CD8-positive, alpha-beta memory T cell (primary cell): ENCODE measurements at regions not wholly inside any gene's neighbourhood (a gene's known extent, or its start where the extent isn't known, plus 50 kb on each side); places are given as distances from the start of the nearest gene placed in this dataset.

ENCODE experiments used
- CTCF ChIA-PET: fragments of 350-600 bp; sonication (Branson Sonifier 250); formaldehyde crosslinking; loops from one replicate; lab custom pipeline; 2021; ENCODE audit warnings: antibody characterized with exemption; lab: Charles Lee
- POLR2A ChIA-PET: fragments of 350-600 bp; sonication (Branson Sonifier 250); formaldehyde crosslinking; loops from one replicate; lab custom pipeline; 2021; ENCODE audit warnings: antibody characterized with exemption; lab: Charles Lee
- DNase-seq, 5 donors: peaks; one replicate each; pipeline versions ENCODE4 v3.0.0 to v3.0.0-alpha.2; 2020 to 2022; ENCODE audit warnings: mixed read lengths in 1 of 5
- H3K27ac ChIP-seq: one replicate; pipeline ENCODE4 v1.7.0; 2013; ENCODE audit warnings: low read depth, mild to moderate bottlenecking, low read length, moderate library complexity
- H3K27me3 ChIP-seq: 2 replicates; pipeline ENCODE4 v1.7.0; 2013; ENCODE audit warnings: low read length, mild to moderate bottlenecking; ENCODE audit not compliant: insufficient read depth, poor library complexity, severe bottlenecking
- H3K36me3 ChIP-seq: 2 replicates; pipeline ENCODE4 v1.7.0; 2013; ENCODE audit warnings: mild to moderate bottlenecking, low read length, moderate library complexity; ENCODE audit not compliant: insufficient read depth
- H3K4me1 ChIP-seq: 2 replicates; pipeline ENCODE4 v1.7.0; 2013; ENCODE audit warnings: mild to moderate bottlenecking, low read length, moderate library complexity; ENCODE audit not compliant: insufficient read depth
- H3K4me3 ChIP-seq: 2 replicates; pipeline ENCODE4 v1.7.0; 2013; ENCODE audit warnings: mild to moderate bottlenecking, low read length
- H3K9me3 ChIP-seq: 2 replicates; pipeline ENCODE4 v1.7.0; 2013; ENCODE audit warnings: mild to moderate bottlenecking, low read length
- H3K27ac Mint-ChIP-seq, 8 donors: one replicate each; pipeline ENCODE4 v1.8.0; 2020 to 2021; ENCODE audit warnings: mixed read lengths in 8 of 8, mild to moderate bottlenecking in 6 of 8, inconsistent platforms in 3 of 8, moderate library complexity in 3 of 8
- H3K27me3 Mint-ChIP-seq, 2 donors: one replicate each; pipeline ENCODE4 v1.8.0; 2020 to 2021; ENCODE audit warnings: mixed read lengths in 2 of 2, mild to moderate bottlenecking in 1 of 2, moderate library complexity in 1 of 2
- H3K36me3 Mint-ChIP-seq, 3 donors: one replicate each; pipeline ENCODE4 v1.8.0; 2020 to 2021; ENCODE audit warnings: mixed read lengths in 3 of 3, inconsistent platforms in 1 of 3, mild to moderate bottlenecking in 1 of 3
- H3K4me1 Mint-ChIP-seq, 3 donors: one replicate each; pipeline ENCODE4 v1.8.0; 2020 to 2021; ENCODE audit warnings: mixed read lengths in 3 of 3, inconsistent platforms in 1 of 3, mild to moderate bottlenecking in 1 of 3
- H3K4me3 Mint-ChIP-seq, 7 donors: one replicate each; pipeline ENCODE4 v1.8.0; 2020 to 2021; ENCODE audit warnings: mixed read lengths in 7 of 7, mild to moderate bottlenecking in 6 of 7, moderate library complexity in 4 of 7, inconsistent platforms in 2 of 7
- H3K9me3 Mint-ChIP-seq, 5 donors: one replicate each; pipeline ENCODE4 v1.8.0; 2020 to 2022; ENCODE audit warnings: mixed read lengths in 5 of 5, mild to moderate bottlenecking in 3 of 5, moderate library complexity in 2 of 5, inconsistent platforms in 1 of 5

DNA sequence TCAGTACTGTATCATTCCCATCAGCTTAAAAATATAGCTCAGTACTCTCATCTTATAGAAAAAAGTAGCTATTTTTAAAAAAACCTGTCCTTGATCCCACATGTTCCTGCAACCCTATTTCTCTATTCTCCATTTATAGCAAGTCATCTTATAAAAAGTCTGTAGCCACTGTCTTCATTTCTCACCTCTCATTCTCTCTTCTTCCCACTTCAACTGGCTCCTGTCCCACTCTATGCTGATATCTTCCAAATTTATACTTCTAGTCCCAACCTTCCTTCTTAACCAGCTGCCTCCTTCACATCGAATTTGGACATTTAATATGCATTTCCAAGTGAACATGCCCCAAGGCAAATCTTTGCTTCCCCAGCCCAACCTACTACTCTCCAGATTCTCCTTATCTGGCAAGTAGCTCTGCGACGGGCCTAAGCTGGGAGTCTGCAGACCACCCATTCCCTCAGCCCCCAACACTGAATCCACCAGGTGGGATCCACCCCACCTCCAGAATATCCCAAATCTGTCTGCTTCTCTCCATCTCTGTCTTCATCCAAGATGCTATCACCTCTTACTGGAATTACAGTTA, 52.0 kb upstream of the TANC2 start:
- no peak for DNase-seq
- Mint-ChIP-seq H3K4me1 (no peaks in the 10 kb centered on the region), H3K27ac (no peak overlapping the region), H3K36me3 (no peaks in the 10 kb centered on the region), H3K9me3 (peaks cover 0 to 5% (median 3%) of the 10 kb centered on the region in 5 donors), H3K4me3 (no peak overlapping the region), H3K27me3 (peaks cover 8 to 33% of the 10 kb centered on the region in 2 donors)
- Histone ChIP-seq H3K9me3 (no peaks in the 10 kb centered on the region), H3K27me3 (no peaks in the 10 kb centered on the region), H3K4me3 (no peak overlapping the region), H3K36me3 (no peaks in the 10 kb centered on the region), H3K4me1 (no peaks in the 10 kb centered on the region), H3K27ac (no peak overlapping the region)
- ChIA-PET CTCF (no interaction called here), POLR2A (no interaction called here)

DNA sequence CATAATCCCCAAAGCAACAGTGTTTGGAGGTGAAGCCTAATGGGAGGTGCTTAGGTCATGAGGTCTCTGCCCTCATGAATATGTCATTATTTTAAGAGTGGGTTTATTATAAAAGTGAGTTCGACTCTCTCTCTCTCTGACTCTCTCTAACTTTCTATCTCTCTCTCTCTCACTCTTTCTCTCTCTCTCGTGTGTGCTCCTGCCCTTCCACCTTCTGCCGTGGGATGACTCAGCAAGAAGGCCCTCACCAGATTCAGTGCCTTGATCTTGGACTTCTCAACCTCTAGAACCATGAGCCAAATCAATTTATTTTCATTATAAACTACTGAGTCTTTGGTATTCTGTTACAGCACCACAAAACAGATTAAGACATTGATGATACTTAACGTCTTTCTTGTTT, 53.7 kb upstream of the TANC2 start:
- Mint-ChIP-seq H3K9me3 (peaks cover 0 to 5% (median 3%) of the 10 kb centered on the region in 5 donors), H3K4me3 (no peak overlapping the region), H3K27ac (no peak overlapping the region), H3K4me1 (no peaks in the 10 kb centered on the region), H3K36me3 (no peaks in the 10 kb centered on the region), H3K27me3 (peaks cover 10 to 42% of the 10 kb centered on the region in 2 donors)
- Histone ChIP-seq H3K36me3 (no peaks in the 10 kb centered on the region), H3K4me1 (no peaks in the 10 kb centered on the region), H3K27me3 (no peaks in the 10 kb centered on the region), H3K4me3 (no peak overlapping the region), H3K9me3 (no peaks in the 10 kb centered on the region), H3K27ac (no peak overlapping the region)
- CTCF ChIA-PET, result no interaction called here
- POLR2A ChIA-PET, result no interaction called here
- DNase-seq, result no peak

- Histone ChIP-seq H3K27ac (no peak overlapping the region), H3K4me1 (no peaks in the 10 kb centered on the region), H3K36me3 (no peaks in the 10 kb centered on the region), H3K4me3 (no peak overlapping the region), H3K9me3 (no peaks in the 10 kb centered on the region), H3K27me3 (no peaks in the 10 kb centered on the region)
- Mint-ChIP-seq H3K27me3 (peaks cover 10 to 41% of the 10 kb centered on the region in 2 donors), H3K9me3 (peaks cover 0 to 5% (median 3%) of the 10 kb centered on the region in 5 donors), H3K4me3 (no peak overlapping the region), H3K27ac (no peak overlapping the region), H3K36me3 (peaks cover 0 to 2% (median 0%) of the 10 kb centered on the region in 3 donors), H3K4me1 (no peaks in the 10 kb centered on the region)
- CTCF ChIA-PET, result no interaction called here
- no peak for DNase-seq
- POLR2A ChIA-PET, result no interaction called here
Measured at GRCh38 chr17:62911114-62911513, 54.9 kb upstream of the TANC2 start.

DNA sequence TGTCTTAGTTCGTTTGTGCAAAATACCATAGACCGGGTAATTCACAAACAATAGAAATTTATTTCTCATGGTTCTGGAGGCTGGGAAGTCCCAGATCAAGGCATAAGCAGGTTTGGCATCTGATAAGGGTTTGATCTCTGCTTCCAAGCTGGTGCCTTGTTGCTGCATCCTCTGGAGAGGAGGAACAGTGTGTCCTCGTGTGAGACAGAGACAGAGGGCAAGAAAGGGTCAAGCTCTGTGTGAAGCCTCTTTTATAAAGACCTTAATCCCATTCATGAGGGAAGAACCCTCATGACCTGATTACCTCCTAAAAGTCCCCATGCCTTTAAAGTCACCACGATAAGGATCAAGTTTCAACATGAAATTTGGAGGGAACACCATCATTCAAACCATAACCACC, 55.8 kb upstream of the TANC2 start:
- no peak overlapping the region for H3K27ac ChIP-seq
- H3K36me3 Mint-ChIP-seq, result peaks cover 0 to 2% (median 0%) of the 10 kb centered on the region in 3 donors
- no peaks in the 10 kb centered on the region for H3K4me1 ChIP-seq
- H3K9me3 Mint-ChIP-seq, result peaks cover 0 to 5% (median 3%) of the 10 kb centered on the region in 5 donors
- no peak overlapping the region for H3K27ac Mint-ChIP-seq
- H3K4me1 Mint-ChIP-seq, result no peaks in the 10 kb centered on the region
- DNase-seq, result no peak
- H3K27me3 Mint-ChIP-seq, result peaks cover 10 to 38% of the 10 kb centered on the region in 2 donors
- no peaks in the 10 kb centered on the region for H3K27me3 ChIP-seq
- ChIA-PET CTCF (no interaction called here), POLR2A (no interaction called here)
- no peak overlapping the region for H3K4me3 Mint-ChIP-seq
- H3K36me3 ChIP-seq, result no peaks in the 10 kb centered on the region
- no peak overlapping the region for H3K4me3 ChIP-seq
- H3K9me3 ChIP-seq, result no peaks in the 10 kb centered on the region

DNA sequence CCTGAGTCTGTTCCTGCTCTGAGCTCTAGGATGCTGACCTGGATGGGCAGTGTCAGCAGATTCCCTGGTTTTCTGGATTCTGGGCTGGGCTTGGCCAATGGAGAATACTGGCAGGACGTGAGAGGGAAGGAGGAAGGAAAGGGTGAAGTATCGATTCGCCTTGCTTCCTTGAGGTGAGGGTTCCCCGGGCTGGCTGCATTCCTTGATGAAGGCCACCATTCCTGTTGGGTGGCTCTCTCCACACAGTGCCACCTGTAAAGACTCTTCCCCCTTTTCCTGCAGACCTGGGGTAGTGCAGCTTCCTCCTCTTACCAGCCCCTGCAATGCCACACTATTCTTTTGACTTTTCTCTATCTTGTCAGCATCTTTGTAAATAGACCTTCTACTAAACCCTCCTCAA, 58.1 kb upstream of the TANC2 start:
- H3K4me3 Mint-ChIP-seq, result no peak overlapping the region
- H3K4me1 Mint-ChIP-seq, result no peaks in the 10 kb centered on the region
- H3K36me3 ChIP-seq, result no peaks in the 10 kb centered on the region
- no peak for DNase-seq
- H3K36me3 Mint-ChIP-seq, result peaks cover 0 to 2% (median 0%) of the 10 kb centered on the region in 3 donors
- no peaks in the 10 kb centered on the region for H3K27me3 ChIP-seq
- ChIA-PET POLR2A (no interaction called here), CTCF (no interaction called here)
- peaks cover 0 to 5% (median 3%) of the 10 kb centered on the region in 5 donors for H3K9me3 Mint-ChIP-seq
- H3K27ac Mint-ChIP-seq, result no peak overlapping the region
- H3K27me3 Mint-ChIP-seq, result peaks cover 5 to 30% of the 10 kb centered on the region in 2 donors
- no peak overlapping the region for H3K4me3 ChIP-seq
- H3K27ac ChIP-seq, result no peak overlapping the region
- H3K9me3 ChIP-seq, result no peaks in the 10 kb centered on the region
- H3K4me1 ChIP-seq, result no peaks in the 10 kb centered on the region

DNA sequence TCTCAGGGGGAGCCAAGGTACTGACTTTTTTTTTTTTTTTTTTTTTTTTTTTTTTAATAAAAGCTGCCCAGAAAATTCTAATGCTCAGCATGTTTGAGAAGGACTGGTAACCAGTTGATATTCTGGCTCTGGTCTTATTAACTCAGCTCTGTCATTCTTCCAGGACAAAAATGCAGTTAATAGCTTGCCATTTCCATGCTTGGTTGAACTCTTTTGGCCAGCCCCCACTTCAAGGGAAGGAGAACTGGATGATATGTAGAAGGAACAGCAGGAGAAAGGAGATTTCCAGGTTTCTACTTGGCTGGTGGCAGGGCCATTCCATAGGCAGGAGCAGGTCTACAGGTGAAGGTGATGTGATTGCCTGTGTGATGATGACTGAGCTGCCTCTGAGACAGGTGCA, 59.2 kb upstream of the TANC2 start:
- DNase-seq, result no peak
- Histone ChIP-seq H3K27ac (no peak overlapping the region), H3K9me3 (no peaks in the 10 kb centered on the region), H3K4me3 (no peak overlapping the region), H3K36me3 (no peaks in the 10 kb centered on the region), H3K27me3 (no peaks in the 10 kb centered on the region), H3K4me1 (no peaks in the 10 kb centered on the region)
- Mint-ChIP-seq H3K9me3 (no peaks in the 10 kb centered on the region), H3K36me3 (peaks cover 0 to 2% (median 0%) of the 10 kb centered on the region in 3 donors), H3K27me3 (peaks cover 2 to 33% of the 10 kb centered on the region in 2 donors), H3K4me3 (no peak overlapping the region), H3K4me1 (no peaks in the 10 kb centered on the region), H3K27ac (no peak overlapping the region)
- POLR2A ChIA-PET, result no interaction called here
- CTCF ChIA-PET, result no interaction called here

- Mint-ChIP-seq H3K4me3 (no peak overlapping the region), H3K27ac (no peak overlapping the region), H3K9me3 (no peaks in the 10 kb centered on the region), H3K4me1 (no peaks in the 10 kb centered on the region), H3K36me3 (peaks cover 0 to 2% (median 0%) of the 10 kb centered on the region in 3 donors), H3K27me3 (peaks cover 2 to 28% of the 10 kb centered on the region in 2 donors)
- DNase-seq, result no peak
- POLR2A ChIA-PET, result no interaction called here
- CTCF ChIA-PET, result no interaction called here
- no peaks in the 10 kb centered on the region for H3K9me3 ChIP-seq
- H3K27ac ChIP-seq, result no peak overlapping the region
- H3K27me3 ChIP-seq, result no peaks in the 10 kb centered on the region
- no peaks in the 10 kb centered on the region for H3K36me3 ChIP-seq
- no peak overlapping the region for H3K4me3 ChIP-seq
- H3K4me1 ChIP-seq, result no peaks in the 10 kb centered on the region
Measured at GRCh38 chr17:62905233-62905632, 60.8 kb upstream of the TANC2 start.

DNA sequence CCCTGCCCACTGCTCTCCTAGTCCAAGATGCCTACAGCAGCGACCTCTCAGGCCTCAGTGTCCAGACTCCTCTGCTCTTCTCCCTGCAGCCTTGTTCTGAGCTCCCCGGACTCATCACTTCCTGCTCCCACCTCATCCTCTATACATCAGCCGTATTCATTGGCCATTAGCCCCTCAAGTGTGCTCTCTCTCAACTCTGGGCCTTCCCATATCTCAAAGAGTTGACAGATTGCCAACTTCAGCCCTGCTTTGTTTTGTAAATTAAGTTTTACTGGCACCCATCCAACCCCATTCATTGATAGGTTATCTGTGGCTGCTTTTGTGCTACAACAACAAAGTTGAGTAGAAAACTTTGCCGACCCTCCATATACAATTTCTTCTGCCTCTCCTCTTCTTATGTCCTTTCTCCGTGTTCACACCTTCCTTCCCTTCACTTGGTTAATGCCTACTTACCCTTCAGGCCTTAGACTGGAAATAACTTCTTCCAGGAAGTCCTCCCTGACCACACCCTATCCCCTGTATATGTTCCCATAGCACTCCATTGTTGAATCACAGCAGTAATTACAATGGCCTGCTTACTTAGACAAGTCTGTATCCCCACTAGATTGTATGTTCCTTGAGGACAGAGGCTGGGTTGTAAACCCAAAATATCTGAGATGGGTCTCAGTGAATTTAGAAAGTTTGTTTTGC, 63.4 kb upstream of the TANC2 start:
- H3K27me3 Mint-ChIP-seq, result peaks cover 2 to 32% of the 10 kb centered on the region in 2 donors
- no peak overlapping the region for H3K27ac Mint-ChIP-seq
- Histone ChIP-seq H3K4me1 (no peaks in the 10 kb centered on the region), H3K36me3 (no peaks in the 10 kb centered on the region), H3K27ac (no peak overlapping the region), H3K9me3 (no peaks in the 10 kb centered on the region), H3K27me3 (no peaks in the 10 kb centered on the region), H3K4me3 (no peak overlapping the region)
- no peak for DNase-seq
- no peaks in the 10 kb centered on the region for H3K9me3 Mint-ChIP-seq
- ChIA-PET POLR2A (no interaction called here), CTCF (no interaction called here)
- no peak overlapping the region for H3K4me3 Mint-ChIP-seq
- H3K36me3 Mint-ChIP-seq, result peaks cover 0 to 2% (median 0%) of the 10 kb centered on the region in 3 donors
- no peaks in the 10 kb centered on the region for H3K4me1 Mint-ChIP-seq
